ENCODE measurements at regions not wholly inside any gene's neighbourhood (a gene's known extent, or its start where the extent isn't known, plus 50 kb on each side); places are given as distances from the start of the nearest gene placed in this dataset.

- Histone ChIP-seq H3K4me1 (ENCODE audit: control insufficient read depth in 1 of 2, insufficient read depth in 1 of 2, low read depth in 1 of 2, low read length in 1 of 2) (no peaks in the 10 kb centered on the region), H3K9me3 (no peaks in the 10 kb centered on the region), H3K27ac (no peak overlapping the region), H3K4me3 (ENCODE audit: low read depth in 1 of 2, low read length in 1 of 2) (no peak overlapping the region), H3K27me3 (no peaks in the 10 kb centered on the region), H3K36me3 (no peaks in the 10 kb centered on the region)
- no peak for TF ChIP-seq CTCF (IDR thresholded peaks at IDR 0.05)
Observed at GRCh38 chr7:81410471-81411117, 359.3 kb downstream of the HGF start.

- Histone ChIP-seq H3K9me3 (no peaks in the 10 kb centered on the region), H3K36me3 (no peaks in the 10 kb centered on the region), H3K4me1 (ENCODE audit: control insufficient read depth in 1 of 2, insufficient read depth in 1 of 2, low read depth in 1 of 2, low read length in 1 of 2) (no peaks in the 10 kb centered on the region), H3K27ac (no peak overlapping the region), H3K4me3 (ENCODE audit: low read depth in 1 of 2, low read length in 1 of 2) (no peak overlapping the region), H3K27me3 (no peaks in the 10 kb centered on the region)
- TF ChIP-seq CTCF (IDR thresholded peaks at IDR 0.05) = no peak
Observed at GRCh38 chr7:81408728-81409127, 361.1 kb downstream of the HGF start.

GRCh38 chr7:81407094-81407493 lies 362.8 kb downstream of the HGF start:
- Histone ChIP-seq H3K27ac (no peak overlapping the region), H3K4me1 (ENCODE audit: control insufficient read depth in 1 of 2, insufficient read depth in 1 of 2, low read depth in 1 of 2, low read length in 1 of 2) (no peaks in the 10 kb centered on the region), H3K4me3 (ENCODE audit: low read depth in 1 of 2, low read length in 1 of 2) (no peak overlapping the region), H3K36me3 (no peaks in the 10 kb centered on the region), H3K9me3 (no peaks in the 10 kb centered on the region), H3K27me3 (no peaks in the 10 kb centered on the region)
- no peak for TF ChIP-seq CTCF (IDR thresholded peaks at IDR 0.05)

GRCh38 chr7:81404669-81405068 lies 365.2 kb downstream of the HGF start:
- no peak overlapping the region for H3K4me3 ChIP-seq (ENCODE audit: low read depth in 1 of 2, low read length in 1 of 2)
- no peak for TF ChIP-seq CTCF (IDR thresholded peaks at IDR 0.05)
- H3K27ac ChIP-seq = no peak overlapping the region

GRCh38 chr7:81402227-81402626 lies 367.6 kb downstream of the HGF start:
- Histone ChIP-seq H3K27ac (no peak overlapping the region), H3K27me3 (no peaks in the 10 kb centered on the region), H3K9me3 (no peaks in the 10 kb centered on the region), H3K4me3 (ENCODE audit: low read depth in 1 of 2, low read length in 1 of 2) (no peak overlapping the region), H3K4me1 (ENCODE audit: control insufficient read depth in 1 of 2, insufficient read depth in 1 of 2, low read depth in 1 of 2, low read length in 1 of 2) (no peaks in the 10 kb centered on the region), H3K36me3 (no peaks in the 10 kb centered on the region)
- TF ChIP-seq CTCF (IDR thresholded peaks at IDR 0.05) = no peak

More at GRCh38 chr7:81404669-81405068, 365.2 kb downstream of the HGF start:
- Histone ChIP-seq H3K36me3 (no peaks in the 10 kb centered on the region), H3K27me3 (no peaks in the 10 kb centered on the region), H3K4me1 (ENCODE audit: control insufficient read depth in 1 of 2, insufficient read depth in 1 of 2, low read depth in 1 of 2, low read length in 1 of 2) (no peaks in the 10 kb centered on the region), H3K9me3 (no peaks in the 10 kb centered on the region)

Data from neutrophil (primary cell).